H9 (cell line): ENCODE measurements at regions not wholly inside any gene's neighbourhood (a gene's known extent, or its start where the extent isn't known, plus 50 kb on each side); places are given as distances from the start of the nearest gene placed in this dataset.

Experiments
- DNase-seq: peaks from one replicate; pipeline ENCODE4 v3.0.0-alpha.2; 2017
- H2AFZ ChIP-seq: one replicate; pipeline ENCODE4 v1.6.1; 2013; ENCODE audit warnings: mild to moderate bottlenecking, low read length, control low read depth, moderate library complexity
- H2AK5ac ChIP-seq: 2 replicates; pipeline ENCODE4 v1.6.1; 2013; ENCODE audit warnings: low read length, control low read depth, mixed read lengths; ENCODE audit not compliant: insufficient read length
- H2BK120ac ChIP-seq: one replicate; pipeline ENCODE4 v1.6.1; 2013; ENCODE audit warnings: low read depth, mild to moderate bottlenecking, low read length, control low read depth, inconsistent platforms; ENCODE audit not compliant: poor library complexity, severe bottlenecking
- H2BK12ac ChIP-seq: 2 replicates; pipeline ENCODE4 v1.6.1; 2013; ENCODE audit warnings: low read length, control low read depth, mixed read lengths, low read depth; ENCODE audit not compliant: insufficient read length
- H2BK15ac ChIP-seq: 2 replicates; pipeline ENCODE4 v1.6.1; 2013; ENCODE audit warnings: low read depth, low read length, control low read depth
- H2BK20ac ChIP-seq: one replicate; pipeline ENCODE4 v1.6.1; 2013; ENCODE audit warnings: low read depth, mild to moderate bottlenecking, low read length, control low read depth, inconsistent platforms; ENCODE audit not compliant: poor library complexity, severe bottlenecking
- H2BK5ac ChIP-seq: 2 replicates; pipeline ENCODE4 v1.6.1; 2013; ENCODE audit warnings: low read length, control low read depth, mixed read lengths; ENCODE audit not compliant: insufficient read length
- H3K14ac ChIP-seq: 2 replicates; pipeline ENCODE4 v1.6.1; 2013; ENCODE audit warnings: low read length, control low read depth; ENCODE audit not compliant: insufficient read depth
- H3K18ac ChIP-seq: 2 replicates; pipeline ENCODE4 v1.6.1; 2013; ENCODE audit warnings: low read depth, mild to moderate bottlenecking, mixed read lengths, low read length, control low read depth; ENCODE audit not compliant: insufficient read length
- H3K23ac ChIP-seq: 2 replicates; pipeline ENCODE4 v1.6.1; 2013; ENCODE audit warnings: low read length, control low read depth, mixed read lengths, low read depth; ENCODE audit not compliant: insufficient read length
- H3K23me2 ChIP-seq: 2 replicates; pipeline ENCODE4 v1.6.1; 2013; ENCODE audit warnings: low read depth, mild to moderate bottlenecking, mixed read lengths, low read length, control low read depth; ENCODE audit not compliant: insufficient read length, poor library complexity, severe bottlenecking
- H3K27ac ChIP-seq: 2 replicates; pipeline ENCODE4 v1.5.1; 2013; ENCODE audit warnings: low read length, control low read depth, mixed read lengths, low read depth; ENCODE audit not compliant: insufficient read length
- H3K27me3 ChIP-seq: 2 replicates; pipeline ENCODE4 v1.6.1; 2013; ENCODE audit warnings: low read length, control low read depth, inconsistent platforms; ENCODE audit not compliant: insufficient read depth
- H3K4ac ChIP-seq: 2 replicates; pipeline ENCODE4 v1.6.1; 2013; ENCODE audit warnings: low read depth, mild to moderate bottlenecking, control low read depth, inconsistent platforms, low read length, moderate library complexity
- H3K4me1 ChIP-seq: 2 replicates; pipeline ENCODE4 v1.6.1; 2013; ENCODE audit warnings: low read length, control low read depth, inconsistent platforms; ENCODE audit not compliant: insufficient read depth
- H3K4me2 ChIP-seq: 2 replicates; pipeline ENCODE4 v1.6.1; 2013; ENCODE audit warnings: low read length, control low read depth, mixed read lengths; ENCODE audit not compliant: insufficient read length, insufficient read depth
- H3K56ac ChIP-seq: 2 replicates; pipeline ENCODE4 v1.6.1; 2013; ENCODE audit warnings: low read depth, mild to moderate bottlenecking, mixed read lengths, low read length, control low read depth; ENCODE audit not compliant: insufficient read length
- H3K79me1 ChIP-seq: 2 replicates; pipeline ENCODE4 v1.6.1; 2013; ENCODE audit warnings: low read depth, mild to moderate bottlenecking, moderate library complexity, low read length, control low read depth, inconsistent platforms; ENCODE audit not compliant: insufficient read depth, poor library complexity, severe bottlenecking
- H3K79me2 ChIP-seq: 2 replicates; pipeline ENCODE4 v1.6.1; 2013; ENCODE audit warnings: low read length, control low read depth, inconsistent platforms; ENCODE audit not compliant: insufficient read depth
- H3K9ac ChIP-seq: 2 replicates; pipeline ENCODE4 v1.6.1; 2013; ENCODE audit warnings: low read length, control low read depth, mixed read lengths; ENCODE audit not compliant: insufficient read length; ENCODE audit errors: extremely low read depth
- H3K9me3 ChIP-seq: one replicate; pipeline ENCODE4 v1.6.1; 2013; ENCODE audit warnings: low read depth, low read length, inconsistent platforms; ENCODE audit not compliant: control insufficient read depth
- H3T11ph ChIP-seq: one replicate; pipeline ENCODE4 v1.6.1; 2013; ENCODE audit warnings: mild to moderate bottlenecking, low read length, control low read depth, inconsistent platforms
- H4K20me1 ChIP-seq: one replicate; pipeline ENCODE4 v1.6.1; 2013; ENCODE audit not compliant: control insufficient read depth, insufficient read length, insufficient read depth
- H4K5ac ChIP-seq: 2 replicates; pipeline ENCODE4 v1.6.1; 2013; ENCODE audit warnings: low read depth, mild to moderate bottlenecking, mixed read lengths, low read length, control low read depth; ENCODE audit not compliant: insufficient read length
- H4K8ac ChIP-seq: replicated peaks from 2 replicates; pipeline ENCODE4 v1.6.1; 2013; ENCODE audit warnings: low read length, control low read depth, mixed read lengths, low read depth; ENCODE audit not compliant: insufficient read length
- H4K91ac ChIP-seq: 2 replicates; pipeline ENCODE4 v1.6.1; 2013; ENCODE audit warnings: low read depth, mild to moderate bottlenecking, moderate library complexity, mixed read lengths, low read length, control low read depth; ENCODE audit not compliant: insufficient read length
- H3K27ac Mint-ChIP-seq, 3 experiments: 2 replicates in 2 of 3; 3 replicates in 1 of 3; pipeline ENCODE4 v1.8.0; 2020 to 2021; ENCODE audit warnings: mixed read lengths in 3 of 3, mild to moderate bottlenecking in 1 of 3, moderate library complexity in 1 of 3
- H3K27me3 Mint-ChIP-seq: 2 replicates; pipeline ENCODE4 v1.8.0; 2021; ENCODE audit warnings: low read depth, mild to moderate bottlenecking, moderate library complexity, mixed read lengths
- H3K36me3 Mint-ChIP-seq, 3 experiments: 2 replicates in 2 of 3; 3 replicates in 1 of 3; pipeline ENCODE4 v1.8.0; 2020 to 2021; ENCODE audit warnings: low read depth in 3 of 3, mixed read lengths in 3 of 3; ENCODE audit not compliant: insufficient read depth in 1 of 3
- H3K4me1 Mint-ChIP-seq, 2 experiments: 2 replicates each; pipeline ENCODE4 v1.8.0; 2020; ENCODE audit warnings: mixed read lengths in 2 of 2
- H3K4me3 Mint-ChIP-seq, 2 experiments: 2 replicates in 1 of 2; 3 replicates in 1 of 2; pipeline ENCODE4 v1.8.0; 2020 to 2021; ENCODE audit warnings: mild to moderate bottlenecking in 2 of 2, mixed read lengths in 2 of 2, moderate library complexity in 1 of 2
- H3K9me3 Mint-ChIP-seq, 2 experiments: 2 replicates in 1 of 2; 3 replicates in 1 of 2; pipeline ENCODE4 v1.8.0; 2020; ENCODE audit warnings: mild to moderate bottlenecking in 2 of 2, mixed read lengths in 2 of 2, moderate library complexity in 1 of 2
- WGBS: extraction: QIAGEN DNeasy Blood & Tissue Kit; methylation state at CpG from one replicate; pipeline ENCODE4 v1.1.7; 2013; ENCODE audit warnings: missing lambda C conversion rate, low lambda C conversion rate, mixed read lengths; ENCODE audit not compliant: insufficient read length; ENCODE audit errors: extremely low coverage; 5-methylcytosine and 5-hydroxymethylcytosine counted together
- TF ChIP-seq, protein P1 (sequence below): fragments of 200-600 bp; sonication (generic); conservative IDR thresholded peaks from 3 replicates; pipeline ENCODE4 v1.8.0; 2021; ENCODE audit warnings: antibody characterized with exemption, mild to moderate bottlenecking

DNA sequence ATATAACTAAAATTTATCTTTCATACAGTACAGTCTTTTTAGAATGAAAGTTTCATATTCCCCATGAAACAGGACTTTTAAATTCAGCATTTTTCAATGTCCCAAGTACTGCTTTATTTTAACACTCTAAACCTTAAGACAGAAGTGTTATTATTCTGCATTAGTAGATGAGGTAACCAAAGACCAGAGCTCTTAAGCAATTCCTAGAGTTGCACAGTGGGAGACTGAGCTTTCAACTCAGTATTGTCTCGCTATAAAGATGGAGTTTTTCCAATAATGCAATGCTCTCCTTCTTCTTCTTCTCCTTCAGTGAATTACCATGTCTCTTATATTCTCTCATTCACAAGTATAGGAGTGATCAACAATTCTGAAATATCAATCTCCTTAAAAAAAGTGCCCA lies 479.7 kb downstream of the CETN3 start:
- Histone ChIP-seq H3K23me2 (no peaks in the 10 kb centered on the region), H3K56ac (no peak overlapping the region), H2BK15ac (no peak overlapping the region), H3K4me2 (no peak overlapping the region), H3K4me1 (peaks cover 3% of the 10 kb centered on the region; the same call in 1 of the 2 replicates), H4K20me1 (no peaks in the 10 kb centered on the region), H3K14ac (no peak overlapping the region), H4K5ac (no peak overlapping the region), H3K23ac (no peak overlapping the region), H2BK120ac (no peak overlapping the region), H4K8ac (no peak overlapping the region), H3T11ph (no peak overlapping the region), H3K79me2 (no peaks in the 10 kb centered on the region), H4K91ac (no peak overlapping the region), H3K27me3 (no peaks in the 10 kb centered on the region), H2BK12ac (no peak overlapping the region), H3K9me3 (no peaks in the 10 kb centered on the region), H2BK20ac (no peak overlapping the region), H3K79me1 (no peaks in the 10 kb centered on the region), H3K9ac (no peak overlapping the region), H3K4ac (no peak overlapping the region), H3K18ac (no peak overlapping the region), H2AFZ (no peak overlapping the region), H2AK5ac (no peak overlapping the region), H3K27ac (no peak overlapping the region), H2BK5ac (no peak overlapping the region)
- Mint-ChIP-seq H3K27me3 (no peaks in the 10 kb centered on the region), H3K4me3 (no peak overlapping the region), H3K4me1 (peaks cover 4 to 17% of the 10 kb centered on the region in 2 experiments), H3K36me3 (no peaks in the 10 kb centered on the region), H3K27ac (no peak overlapping the region), H3K9me3 (no peaks in the 10 kb centered on the region)
- DNase-seq: no peak
- no CpG with 5 or more reads among the region's 1 CpG for WGBS
- TF ChIP-seq, protein P1, sequence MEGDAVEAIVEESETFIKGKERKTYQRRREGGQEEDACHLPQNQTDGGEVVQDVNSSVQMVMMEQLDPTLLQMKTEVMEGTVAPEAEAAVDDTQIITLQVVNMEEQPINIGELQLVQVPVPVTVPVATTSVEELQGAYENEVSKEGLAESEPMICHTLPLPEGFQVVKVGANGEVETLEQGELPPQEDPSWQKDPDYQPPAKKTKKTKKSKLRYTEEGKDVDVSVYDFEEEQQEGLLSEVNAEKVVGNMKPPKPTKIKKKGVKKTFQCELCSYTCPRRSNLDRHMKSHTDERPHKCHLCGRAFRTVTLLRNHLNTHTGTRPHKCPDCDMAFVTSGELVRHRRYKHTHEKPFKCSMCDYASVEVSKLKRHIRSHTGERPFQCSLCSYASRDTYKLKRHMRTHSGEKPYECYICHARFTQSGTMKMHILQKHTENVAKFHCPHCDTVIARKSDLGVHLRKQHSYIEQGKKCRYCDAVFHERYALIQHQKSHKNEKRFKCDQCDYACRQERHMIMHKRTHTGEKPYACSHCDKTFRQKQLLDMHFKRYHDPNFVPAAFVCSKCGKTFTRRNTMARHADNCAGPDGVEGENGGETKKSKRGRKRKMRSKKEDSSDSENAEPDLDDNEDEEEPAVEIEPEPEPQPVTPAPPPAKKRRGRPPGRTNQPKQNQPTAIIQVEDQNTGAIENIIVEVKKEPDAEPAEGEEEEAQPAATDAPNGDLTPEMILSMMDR: no peak
